UCSD-AML1 (cell line): ENCODE measurements at regions not wholly inside any gene's neighbourhood (a gene's known extent, or its start where the extent isn't known, plus 50 kb on each side); places are given as distances from the start of the nearest gene placed in this dataset.
"Not testable (repeated sequence)": the region's sequence is repeated elsewhere in the genome, so short reads cannot be mapped to it uniquely, and the experiment has no call there.

Source experiments
- DNase-seq: peaks from one replicate; lab custom pipeline; 2025; ENCODE audit not compliant: unreplicated experiment; lab: John Stamatoyannopoulos, UW

DNA sequence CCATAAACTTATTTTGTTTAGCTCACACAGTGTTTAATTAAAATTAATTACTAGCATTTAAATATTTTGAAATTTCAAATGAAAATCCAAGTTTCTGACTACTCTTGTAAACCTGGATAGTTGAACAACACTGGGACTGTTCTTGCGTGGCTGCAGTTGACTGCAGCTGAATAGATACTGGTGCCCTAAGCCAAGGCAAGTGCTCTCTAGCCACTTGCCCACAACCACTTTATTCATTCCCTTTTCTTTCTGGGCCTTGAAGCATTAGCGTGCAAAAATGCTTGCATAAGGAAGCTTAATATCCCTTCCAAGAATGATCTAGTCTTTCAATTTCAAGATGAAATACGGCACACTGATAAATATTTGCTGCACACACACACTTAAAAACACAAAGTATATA is 676.0 kb upstream of the MARCKS start:
- DNase-seq, result no peak

DNA sequence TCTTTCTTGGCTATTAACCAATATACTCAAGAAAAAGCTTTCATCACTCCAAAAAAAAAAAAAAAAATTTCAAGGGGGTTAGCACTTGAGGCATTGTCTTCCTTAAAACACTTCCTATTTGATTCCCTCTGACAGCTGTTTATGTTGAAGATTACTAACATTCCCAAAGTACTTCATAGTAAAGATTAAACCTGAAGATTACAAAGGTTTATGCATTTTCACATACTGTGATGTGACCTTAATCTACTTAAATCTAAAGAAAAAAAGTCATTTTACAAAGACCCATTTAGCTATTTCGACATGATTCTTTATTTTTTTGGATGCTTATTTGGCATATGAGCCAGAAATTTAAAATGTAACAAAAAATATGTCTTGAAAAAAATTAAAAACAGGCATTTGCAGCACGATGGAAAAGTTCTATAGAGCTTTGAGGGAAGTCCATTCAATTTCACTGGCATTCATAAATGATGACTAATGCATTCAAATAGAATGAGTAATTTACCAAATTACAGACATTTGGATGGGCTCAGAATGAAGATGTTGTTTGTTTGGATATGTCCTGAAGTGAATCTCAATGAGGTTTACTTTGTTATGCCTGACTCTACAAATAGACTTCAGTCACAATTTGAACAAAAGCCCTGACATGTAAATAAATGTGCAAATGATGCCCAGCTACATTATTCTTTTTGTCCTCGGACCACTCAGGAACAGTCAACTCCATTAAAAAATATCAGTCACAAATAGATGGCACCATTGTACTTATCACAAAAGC is 674.6 kb upstream of the MARCKS start:
- no peak for DNase-seq

DNA sequence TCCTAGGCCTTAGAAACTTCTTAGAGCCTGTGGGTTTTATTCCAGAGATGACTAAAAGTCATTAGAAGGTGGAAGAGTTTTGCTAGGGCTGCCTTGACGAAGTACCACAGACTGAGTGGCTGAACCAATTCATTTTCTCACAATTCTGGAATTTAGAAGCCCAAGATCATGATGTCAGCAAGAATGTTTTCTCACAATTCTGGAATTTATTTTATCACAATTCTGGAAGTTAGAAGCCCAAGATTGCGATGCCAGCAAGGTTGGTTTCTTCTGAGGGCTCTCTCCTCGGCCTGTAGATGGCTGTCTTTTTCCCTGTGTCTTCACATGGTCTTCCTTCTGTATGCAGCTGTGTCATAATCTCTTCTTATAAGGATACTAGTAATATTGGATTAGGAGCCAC is 672.9 kb upstream of the MARCKS start:
- no peak for DNase-seq

DNA sequence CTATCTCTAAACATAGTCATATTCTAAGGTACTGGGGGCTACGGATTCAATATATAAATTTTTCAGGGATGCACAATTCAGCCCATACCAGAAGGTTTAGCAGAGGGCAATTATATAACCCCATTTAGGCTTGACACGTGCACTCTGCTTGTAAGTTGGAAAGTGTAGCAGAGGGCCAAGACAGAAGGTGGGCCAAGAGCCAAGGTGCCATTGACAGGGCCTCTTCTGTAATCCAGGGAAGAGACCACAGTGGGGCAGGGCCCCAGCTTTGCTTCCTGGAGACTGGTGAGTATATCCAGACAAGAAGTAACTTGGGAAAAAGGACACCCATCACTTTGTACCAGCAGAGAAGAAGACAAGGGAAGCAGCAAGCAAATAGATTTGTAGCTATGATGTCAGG is 672.4 kb upstream of the MARCKS start:
- DNase-seq, result no peak

DNA sequence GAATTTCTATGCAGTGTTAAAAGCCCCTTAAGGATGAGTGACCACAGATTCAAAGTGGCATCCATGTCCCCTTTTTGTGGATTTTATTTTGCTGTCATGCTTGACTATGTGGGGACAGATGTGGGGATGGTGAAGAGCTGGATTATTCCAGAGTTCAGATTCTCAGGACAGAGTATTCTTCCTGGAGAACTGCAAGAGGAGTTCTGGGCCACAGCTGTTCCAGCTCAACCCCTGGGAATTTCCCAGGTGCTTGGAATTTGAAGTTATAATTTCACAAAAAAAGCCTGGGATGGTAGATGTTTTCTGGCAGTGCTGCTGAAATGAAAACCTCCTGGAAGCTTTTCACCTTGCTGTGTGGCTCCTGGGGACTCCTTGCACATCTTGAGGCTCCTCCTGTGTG is 671.8 kb upstream of the MARCKS start:
- DNase-seq, result no peak

DNA sequence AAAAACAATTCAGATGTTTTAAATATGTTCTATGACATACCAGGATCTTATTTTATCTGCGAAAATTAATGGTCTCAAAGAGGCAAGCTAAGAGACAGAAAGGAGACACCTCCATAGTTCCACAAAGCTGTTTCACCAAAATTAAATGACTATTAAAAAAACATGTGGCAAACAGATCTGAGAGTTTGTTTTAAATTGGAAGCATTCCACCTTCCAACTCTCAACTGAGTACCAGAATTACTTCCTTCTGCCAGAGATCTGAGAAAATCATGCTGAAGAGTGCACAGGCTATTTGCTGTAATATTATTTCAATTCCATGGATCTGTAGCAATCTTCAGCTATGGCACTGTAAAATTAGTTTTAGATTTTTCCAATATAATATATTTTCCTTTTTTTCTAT is 669.5 kb upstream of the MARCKS start:
- no peak for DNase-seq

DNA sequence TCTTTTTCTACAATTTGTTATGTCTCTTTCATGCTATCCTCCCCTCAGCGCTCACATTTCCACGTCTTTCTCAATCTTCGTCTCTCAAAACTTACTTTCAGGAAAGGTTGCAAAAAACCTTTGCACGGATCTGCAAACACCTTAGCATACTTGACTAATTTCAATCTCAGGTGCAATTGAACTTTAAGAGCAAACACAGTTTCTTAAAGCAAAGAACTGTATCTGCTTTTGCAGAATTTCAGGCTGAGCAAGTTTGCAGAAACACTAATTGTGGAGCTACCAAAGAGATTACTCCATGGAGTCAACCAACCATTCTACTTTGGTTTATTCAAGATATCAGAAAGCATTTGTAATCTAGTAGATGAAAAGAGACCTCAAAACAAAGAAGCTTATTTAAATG is 668.2 kb upstream of the MARCKS start:
- DNase-seq, result no peak

DNA sequence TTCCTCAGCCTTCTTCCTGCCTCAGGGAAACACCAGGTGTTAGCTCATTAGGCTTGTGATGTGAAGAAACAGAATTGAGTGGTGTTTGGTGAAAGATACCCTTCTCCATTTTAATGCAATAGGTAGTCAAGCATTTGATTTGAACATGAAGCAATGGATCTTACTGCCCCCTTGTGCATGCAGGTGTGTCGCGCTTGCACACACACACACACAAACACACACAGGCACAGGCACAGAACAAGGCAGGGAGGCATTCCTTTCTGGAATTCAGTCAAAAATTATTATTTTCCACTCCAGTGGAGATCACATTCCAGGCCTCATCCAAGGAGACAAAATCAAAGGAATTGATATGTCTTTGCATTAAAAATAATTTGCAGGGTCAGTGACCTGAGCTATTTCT is 667.0 kb upstream of the MARCKS start:
- DNase-seq, result peak; percentile 10

DNA sequence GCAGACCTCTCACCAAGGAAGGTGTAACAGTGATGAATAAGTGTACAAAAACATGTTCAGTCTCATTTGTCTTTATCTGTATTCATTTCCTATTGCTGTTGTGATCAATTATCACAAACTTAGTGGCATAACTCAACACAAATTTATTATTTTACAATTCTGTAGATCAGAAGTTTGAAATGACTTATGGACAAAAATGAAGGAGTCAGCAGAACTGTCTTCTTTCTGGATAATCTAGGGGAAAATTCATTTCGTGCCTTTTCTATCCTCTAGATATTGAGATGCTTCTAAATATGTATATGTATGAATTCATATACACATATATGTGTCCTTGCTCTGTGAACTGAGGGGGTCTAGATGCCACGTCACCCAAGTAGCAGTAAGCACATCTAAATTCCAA is 663.1 kb upstream of the MARCKS start:
- DNase-seq, result no peak

DNA sequence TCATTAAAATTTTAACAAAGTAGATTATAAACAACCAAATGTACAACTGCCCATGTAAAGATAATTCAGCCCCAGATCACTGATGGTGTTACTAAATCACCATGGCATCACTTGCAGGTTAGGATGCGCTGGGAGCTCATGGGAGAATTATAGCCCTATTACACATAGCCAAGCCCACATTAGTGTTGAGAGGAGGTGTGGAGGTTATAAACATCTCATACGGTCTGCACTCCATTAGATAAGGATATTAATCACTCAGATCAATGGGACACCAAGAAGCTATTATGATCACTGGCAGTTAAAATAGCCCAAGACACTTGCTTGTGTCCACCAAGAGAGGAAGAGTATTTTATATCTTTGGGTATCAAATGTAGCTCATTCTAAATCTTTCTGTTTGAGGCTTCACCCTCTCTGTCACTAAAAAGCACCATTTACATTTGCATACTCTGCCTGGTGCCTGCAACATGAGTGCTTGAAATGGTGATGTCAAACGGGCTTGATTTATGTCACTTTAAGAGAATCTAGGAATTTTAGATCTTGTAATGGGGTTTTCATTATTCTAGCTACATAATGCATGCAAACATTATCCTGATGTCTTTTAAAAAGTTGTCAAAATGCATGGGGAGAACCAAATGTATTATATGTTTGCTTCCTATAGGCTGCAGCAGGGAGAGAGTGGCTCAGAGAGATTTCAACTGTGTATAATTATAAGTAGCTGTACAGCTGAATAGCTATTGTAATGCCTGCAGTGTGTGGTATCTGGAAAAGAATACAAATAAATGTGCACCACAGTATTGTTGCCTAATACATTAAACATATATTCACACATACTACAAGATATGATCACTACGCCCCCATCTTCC is 654.1 kb upstream of the MARCKS start:
- no peak for DNase-seq

DNA sequence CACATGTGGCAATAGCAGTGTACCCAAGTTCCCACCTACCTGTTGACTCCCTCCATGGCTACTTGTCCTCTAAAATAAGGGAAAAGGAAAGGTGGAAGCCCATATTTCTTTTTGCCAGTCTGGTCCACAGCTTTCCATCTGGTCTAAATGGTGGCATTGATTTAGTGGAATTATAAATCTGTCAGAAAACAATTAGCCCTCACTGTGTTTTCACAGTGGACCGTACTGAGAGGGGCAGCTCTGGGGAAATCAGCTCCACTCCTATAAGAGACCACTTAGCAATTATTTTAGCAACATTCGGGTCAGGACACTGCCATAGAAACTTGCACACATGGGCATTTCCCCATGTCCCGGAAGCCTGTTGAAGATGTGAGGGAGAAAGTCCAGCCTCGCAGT is 653.4 kb upstream of the MARCKS start:
- no peak for DNase-seq

DNA sequence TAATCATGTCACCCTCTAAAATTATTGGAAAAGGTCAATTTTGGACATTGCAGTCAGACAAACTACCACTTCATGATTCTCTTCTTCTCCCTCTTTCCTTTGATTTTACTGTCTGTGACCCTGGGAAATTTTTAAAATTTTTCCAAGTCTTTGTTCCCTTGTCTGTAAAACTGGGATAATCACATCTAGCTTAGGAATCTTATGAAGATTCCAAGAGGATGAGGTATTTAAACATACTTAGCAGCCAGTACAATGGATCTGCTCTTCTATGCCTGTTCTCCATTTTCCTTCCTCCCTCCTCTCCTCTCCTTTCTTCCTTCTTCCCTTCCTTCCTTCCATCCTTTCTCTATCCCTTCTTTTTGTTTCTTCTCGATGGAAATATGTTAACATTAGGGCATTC is 651.6 kb upstream of the MARCKS start:
- DNase-seq, result no peak

DNA sequence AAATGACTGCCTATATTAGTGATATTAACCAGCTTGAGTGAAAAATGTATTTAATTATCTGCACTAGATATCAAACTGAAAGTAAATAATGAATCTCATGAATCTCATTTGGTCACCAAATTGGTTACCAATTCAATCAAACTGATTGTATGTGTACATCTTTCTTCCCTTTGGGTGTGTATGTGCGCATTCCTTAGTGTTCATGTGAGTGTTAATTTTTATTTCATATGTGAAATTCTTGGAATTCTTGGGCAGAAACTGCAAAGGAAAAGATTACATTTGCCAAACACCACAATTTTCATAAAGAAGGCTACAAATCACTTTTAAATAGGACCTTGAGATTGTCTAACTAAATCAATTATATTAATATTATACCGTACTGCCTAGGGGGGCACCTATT is 648.4 kb upstream of the MARCKS start:
- no peak for DNase-seq

DNA sequence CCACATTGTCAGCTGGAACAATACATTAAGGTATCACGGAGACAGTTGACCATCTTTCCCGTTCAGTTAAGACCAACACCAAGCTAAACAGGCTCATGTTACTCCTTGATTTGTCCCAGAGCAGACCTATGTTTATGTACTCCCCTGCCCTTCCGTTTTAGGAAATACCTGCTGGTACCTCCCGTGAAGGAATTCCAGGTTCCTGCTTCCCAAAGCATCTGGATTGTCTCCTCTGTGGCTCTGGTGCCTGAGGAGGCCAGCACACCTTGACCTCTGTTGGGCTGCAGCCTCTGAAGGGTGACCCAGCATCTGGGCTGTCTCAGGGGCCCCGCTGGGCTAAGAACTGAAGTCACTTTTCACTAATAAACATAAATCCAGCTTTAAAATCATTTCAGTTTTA is 647.8 kb upstream of the MARCKS start:
- no peak for DNase-seq

DNA sequence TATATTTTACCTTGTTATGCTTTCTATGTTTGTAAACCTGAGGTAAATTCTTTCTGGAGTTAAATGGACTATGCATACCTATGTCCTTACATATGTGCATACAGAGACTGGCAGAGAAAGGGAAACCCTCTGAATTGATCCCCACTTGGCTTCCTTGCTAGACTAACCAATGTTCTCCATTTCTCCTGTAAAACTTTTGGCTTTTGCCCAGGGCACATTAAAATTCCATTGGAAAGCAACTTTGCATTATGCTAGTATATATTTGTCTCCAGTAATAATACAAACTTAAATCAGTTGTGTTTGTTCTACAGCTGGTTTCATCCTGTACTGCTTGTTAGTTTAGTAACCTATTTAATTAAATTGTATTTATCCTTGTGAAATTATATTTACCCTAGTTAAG is 646.0 kb upstream of the MARCKS start:
- no peak for DNase-seq

DNA sequence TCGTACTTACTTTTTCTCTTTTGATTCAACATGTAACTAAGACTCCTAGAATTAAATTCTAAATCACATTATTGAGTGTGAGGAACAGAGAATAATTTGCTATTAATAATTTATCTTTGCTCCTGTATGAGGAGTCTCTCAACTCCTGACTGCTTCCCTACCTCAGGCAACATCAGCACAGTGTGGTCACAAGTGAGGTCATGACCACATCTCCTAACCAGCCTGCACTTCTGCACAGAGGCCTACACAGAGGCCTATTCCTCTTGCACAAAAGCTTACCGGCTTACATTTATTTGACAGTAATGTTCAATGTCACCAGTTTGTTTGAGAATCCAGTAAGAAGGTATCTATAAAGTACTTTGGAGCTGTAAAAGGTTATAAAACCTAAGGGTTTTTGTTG is 637.4 kb upstream of the MARCKS start:
- peak; percentile 14 for DNase-seq

DNA sequence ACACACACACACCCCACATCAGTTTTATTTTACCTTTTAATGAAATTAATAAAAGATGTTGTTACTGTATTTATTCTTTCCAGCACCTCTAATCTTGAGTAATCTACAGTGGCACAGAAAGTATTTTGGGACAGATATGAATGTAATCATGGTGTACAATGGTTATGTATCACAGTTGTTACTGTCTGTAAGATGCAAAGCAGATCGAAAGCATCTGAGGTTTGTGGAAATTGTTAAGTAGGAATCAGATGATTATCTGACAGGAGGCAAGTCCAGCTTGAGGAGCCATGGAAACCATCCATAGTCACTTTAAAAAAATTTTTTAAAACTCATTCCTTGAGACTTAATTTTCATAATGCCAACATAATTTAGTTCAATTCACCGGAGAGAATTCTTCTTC is 636.3 kb upstream of the MARCKS start:
- no peak for DNase-seq

DNA sequence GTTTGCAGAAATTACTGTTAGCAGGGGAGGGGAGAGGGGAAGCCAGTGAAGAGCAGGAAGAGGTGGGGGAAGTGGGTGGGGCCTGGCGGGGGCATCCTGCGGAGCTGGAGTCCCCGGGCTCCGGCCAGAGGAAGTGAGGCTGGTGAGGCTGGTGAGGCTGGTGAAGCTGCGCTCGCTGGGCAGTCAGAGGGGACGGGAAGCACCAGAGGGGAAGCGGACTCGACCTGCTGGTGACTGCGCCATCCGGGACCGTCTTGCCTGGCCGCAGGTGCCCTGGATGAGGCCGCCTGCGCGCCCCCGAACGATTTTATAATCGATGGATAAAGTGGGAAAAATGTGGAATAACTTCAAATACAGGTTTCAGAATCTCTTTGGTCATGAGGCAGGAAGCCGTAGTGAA is 635.3 kb upstream of the MARCKS start:
- DNase-seq, result peak; percentile 11

DNA sequence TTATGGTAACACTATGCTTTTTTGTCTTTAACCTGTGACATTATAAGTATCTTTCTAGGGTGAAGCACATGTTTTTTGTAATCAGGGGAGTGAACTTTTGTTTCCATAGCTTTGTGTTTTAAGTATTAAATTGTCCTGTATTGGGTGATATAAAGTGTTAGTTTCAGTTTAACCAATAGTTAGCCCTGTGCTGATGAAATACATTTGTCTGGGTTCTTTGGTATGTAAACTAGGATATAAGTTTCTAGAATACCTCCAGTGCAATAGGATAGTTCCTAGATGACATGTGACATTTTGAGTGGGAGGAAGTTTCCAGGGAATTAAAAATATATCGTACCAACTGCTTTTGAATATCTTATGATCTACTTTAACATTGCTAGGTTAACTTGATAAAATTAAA is 611.0 kb upstream of the MARCKS start:
- DNase-seq, result no peak

DNA sequence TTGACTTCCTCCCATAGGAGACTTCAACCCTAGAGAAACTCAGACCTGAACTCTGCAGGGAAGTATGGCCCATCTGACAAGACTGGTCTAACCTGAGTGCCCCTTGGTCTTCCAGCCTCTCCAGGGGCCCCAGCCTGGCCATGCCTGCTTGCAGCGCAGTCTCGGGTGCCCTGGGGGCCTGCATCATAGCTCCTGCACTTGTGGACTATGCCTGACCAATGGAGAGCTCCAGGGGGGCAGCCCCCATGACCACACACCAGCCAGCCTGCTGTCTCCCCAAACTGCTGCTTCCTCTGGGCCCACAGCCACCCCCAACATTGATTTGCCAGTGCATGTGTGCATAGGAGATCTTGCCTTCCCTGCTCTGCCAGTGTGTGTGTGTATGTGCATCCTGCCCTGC is 608.6 kb upstream of the MARCKS start:
- no peak for DNase-seq

DNA sequence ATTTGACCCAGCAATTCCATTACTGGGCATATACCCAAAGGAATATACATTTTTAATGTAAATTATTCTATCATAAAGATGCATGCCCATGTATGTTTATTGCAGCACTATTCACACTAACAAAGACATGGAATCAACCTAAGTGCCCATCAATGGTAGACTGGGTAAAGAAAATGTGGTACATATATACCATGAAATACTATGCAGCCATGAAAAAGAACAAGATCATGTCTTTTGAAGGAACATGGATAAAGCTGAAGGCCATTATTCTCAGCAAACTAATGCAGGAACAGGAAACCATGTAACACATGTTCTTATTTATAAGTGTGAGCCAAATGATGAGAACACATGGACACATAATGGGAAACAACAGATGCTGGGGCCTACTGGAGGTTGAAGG is 603.0 kb upstream of the MARCKS start:
- DNase-seq, result not testable (repeated sequence)

DNA sequence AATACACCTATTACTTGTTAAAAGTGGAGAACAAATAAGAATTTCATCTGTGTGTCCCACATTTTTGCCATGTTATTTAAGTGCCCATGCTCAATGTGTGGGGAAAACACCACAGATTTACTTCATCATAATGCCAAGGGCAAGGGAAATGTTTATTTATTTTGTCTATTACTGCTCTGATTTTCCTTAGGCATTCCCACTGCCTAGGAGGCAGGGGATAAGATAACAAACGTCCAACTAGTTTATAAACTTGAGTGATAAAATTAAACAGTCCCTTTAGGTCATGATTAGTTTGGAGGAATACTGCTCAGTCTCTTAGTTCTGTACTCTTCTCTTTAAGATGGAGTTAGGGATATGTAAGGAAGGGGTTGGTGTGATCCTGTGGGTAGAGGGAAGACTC is 598.4 kb upstream of the MARCKS start:
- DNase-seq, result no peak

DNA sequence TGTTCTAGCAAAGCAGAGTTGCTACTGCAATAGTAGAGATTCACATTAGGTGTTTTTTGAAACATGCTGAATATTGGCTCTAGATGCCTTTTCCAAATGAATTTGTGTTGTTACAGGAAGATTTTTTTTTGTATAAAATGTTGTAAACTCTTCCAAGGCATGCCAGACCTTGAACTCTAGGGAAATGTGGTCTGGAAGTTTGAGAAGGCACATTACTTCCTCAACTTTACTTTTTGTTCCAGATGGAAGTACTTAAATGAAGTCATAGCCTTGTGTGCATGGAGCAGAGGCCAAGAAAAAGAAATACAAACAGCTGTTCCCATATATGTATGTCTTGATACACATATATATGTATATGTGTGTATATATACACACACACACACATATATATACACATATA is 585.7 kb upstream of the MARCKS start:
- no peak for DNase-seq
